MG63 (cell line): ENCODE measurements at regions not wholly inside any gene's neighbourhood (a gene's known extent, or its start where the extent isn't known, plus 50 kb on each side); places are given as distances from the start of the nearest gene placed in this dataset.
A peak's percentile ranks its signal among the peaks of the same experiment; 100 is the strongest.

Experiments used
- DNase-seq: peaks from one replicate; pipeline ENCODE4 v3.0.0-alpha.2; 2020
- H3K27me3 ChIP-seq: fragments of 250-450 bp; sonication (Bioruptor Pico); 2 replicates; pipeline ENCODE4 v1.5.1; 2020; ENCODE audit warnings: mild to moderate bottlenecking, moderate library complexity
- H3K36me3 ChIP-seq: fragments of 250-450 bp; sonication (Bioruptor Pico); 2 replicates; pipeline ENCODE4 v1.5.1; 2020; ENCODE audit warnings: mild to moderate bottlenecking, moderate library complexity
- H3K4me3 ChIP-seq: fragments of 250-450 bp; sonication (Bioruptor Pico); 2 replicates; pipeline ENCODE4 v1.5.1; 2020; ENCODE audit warnings: mild to moderate bottlenecking, moderate library complexity
- H3K9me3 ChIP-seq: fragments of 250-450 bp; sonication (Bioruptor Pico); 2 replicates; pipeline ENCODE4 v1.5.1; 2020; ENCODE audit warnings: mild to moderate bottlenecking, moderate library complexity

GRCh38 chr13:61761690-61762089, 346.0 kb upstream of the PCDH20 start:
- H3K4me3 ChIP-seq = no peak overlapping the region
- no peaks in the 10 kb centered on the region for H3K36me3 ChIP-seq
- H3K27me3 ChIP-seq = no peaks in the 10 kb centered on the region
- no peaks in the 10 kb centered on the region for H3K9me3 ChIP-seq
- no peak for DNase-seq

GRCh38 chr13:61760102-61760501, 344.5 kb upstream of the PCDH20 start:
- H3K4me3 ChIP-seq = no peak overlapping the region
- H3K27me3 ChIP-seq = no peaks in the 10 kb centered on the region
- H3K9me3 ChIP-seq = no peaks in the 10 kb centered on the region
- no peak for DNase-seq
- no peaks in the 10 kb centered on the region for H3K36me3 ChIP-seq

DNA sequence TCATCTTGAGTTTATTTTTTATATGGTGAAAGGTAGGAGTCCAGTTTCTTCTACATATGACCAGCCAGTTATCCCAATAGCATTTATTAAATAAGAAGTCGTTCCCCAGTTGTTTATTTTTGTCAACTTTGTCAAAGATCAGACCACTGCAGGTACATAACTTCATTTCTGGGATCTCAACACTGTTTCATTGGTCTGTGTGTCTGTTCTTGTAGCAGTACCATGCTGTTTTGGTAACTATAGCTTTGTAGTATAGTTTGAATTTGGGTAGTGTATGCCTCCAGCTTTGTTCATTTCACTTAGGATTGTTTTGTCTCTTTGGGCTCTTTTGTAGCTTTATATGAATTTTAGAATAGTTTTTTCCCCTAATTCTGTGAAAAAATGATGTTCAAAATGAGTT, 340.4 kb upstream of the PCDH20 start:
- DNase-seq = no peak
- H3K9me3 ChIP-seq = no peaks in the 10 kb centered on the region
- no peaks in the 10 kb centered on the region for H3K36me3 ChIP-seq
- H3K4me3 ChIP-seq = no peak overlapping the region
- no peaks in the 10 kb centered on the region for H3K27me3 ChIP-seq

GRCh38 chr13:61751039-61751438, 335.4 kb upstream of the PCDH20 start:
- Histone ChIP-seq H3K9me3 (no peaks in the 10 kb centered on the region), H3K27me3 (no peaks in the 10 kb centered on the region), H3K4me3 (no peak overlapping the region), H3K36me3 (no peaks in the 10 kb centered on the region)
- DNase-seq = no peak

GRCh38 chr13:61738236-61738750, 322.6 kb upstream of the PCDH20 start:
- no peaks in the 10 kb centered on the region for H3K36me3 ChIP-seq
- no peak overlapping the region for H3K4me3 ChIP-seq
- no peaks in the 10 kb centered on the region for H3K9me3 ChIP-seq
- no peaks in the 10 kb centered on the region for H3K27me3 ChIP-seq
- DNase-seq = no peak

DNA sequence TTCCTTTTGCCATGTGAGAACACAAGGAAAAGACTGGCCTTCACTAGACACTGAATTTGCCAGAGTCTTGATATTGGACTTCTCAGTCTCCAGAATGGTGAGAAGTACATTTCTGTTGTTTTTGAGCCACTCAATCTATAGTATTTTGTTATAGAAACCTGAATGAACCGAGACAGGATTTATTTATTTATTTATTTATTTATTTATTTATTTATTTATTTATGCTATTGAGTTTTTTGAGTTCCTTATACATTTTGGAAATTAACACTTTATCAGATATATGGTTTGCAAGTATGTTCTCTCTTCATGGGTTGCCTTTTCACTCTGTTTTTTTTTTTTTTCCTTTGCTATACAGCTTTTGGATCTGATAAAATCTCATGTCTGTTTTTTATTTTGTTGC, 319.0 kb upstream of the PCDH20 start:
- H3K36me3 ChIP-seq = no peaks in the 10 kb centered on the region
- DNase-seq = no peak
- no peaks in the 10 kb centered on the region for H3K27me3 ChIP-seq
- H3K9me3 ChIP-seq = no peaks in the 10 kb centered on the region
- no peak overlapping the region for H3K4me3 ChIP-seq

- Histone ChIP-seq H3K27me3 (no peaks in the 10 kb centered on the region), H3K36me3 (no peaks in the 10 kb centered on the region), H3K9me3 (no peaks in the 10 kb centered on the region), H3K4me3 (no peak overlapping the region)
- peak; percentile 5 for DNase-seq
Observed at GRCh38 chr13:61728471-61728870, 312.8 kb upstream of the PCDH20 start.

GRCh38 chr13:61727767-61728166, 312.1 kb upstream of the PCDH20 start:
- H3K4me3 ChIP-seq = no peak overlapping the region
- no peaks in the 10 kb centered on the region for H3K36me3 ChIP-seq
- no peaks in the 10 kb centered on the region for H3K9me3 ChIP-seq
- no peaks in the 10 kb centered on the region for H3K27me3 ChIP-seq
- DNase-seq = no peak

DNA sequence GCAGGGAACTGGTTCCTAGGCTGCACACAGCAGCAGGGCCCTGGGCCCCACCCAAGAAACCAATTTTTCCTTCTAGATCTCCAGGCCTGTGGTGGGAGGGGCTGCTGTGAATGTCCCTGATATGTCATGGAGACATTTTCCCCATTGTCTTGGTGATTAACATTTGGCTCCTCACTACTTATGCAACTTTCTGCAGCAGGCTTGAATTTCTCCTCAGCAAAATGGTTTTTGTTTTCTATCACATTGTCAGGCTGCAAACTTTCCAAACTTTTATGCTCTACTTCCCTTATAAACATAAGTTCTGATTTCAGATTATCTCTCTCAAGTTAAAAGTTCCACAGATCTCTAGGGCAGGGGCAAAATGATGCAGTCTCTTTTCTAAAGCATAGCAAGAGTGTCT, 310.2 kb upstream of the PCDH20 start:
- no peaks in the 10 kb centered on the region for H3K36me3 ChIP-seq
- H3K4me3 ChIP-seq = no peak overlapping the region
- H3K9me3 ChIP-seq = no peaks in the 10 kb centered on the region
- no peaks in the 10 kb centered on the region for H3K27me3 ChIP-seq
- no peak for DNase-seq

DNA sequence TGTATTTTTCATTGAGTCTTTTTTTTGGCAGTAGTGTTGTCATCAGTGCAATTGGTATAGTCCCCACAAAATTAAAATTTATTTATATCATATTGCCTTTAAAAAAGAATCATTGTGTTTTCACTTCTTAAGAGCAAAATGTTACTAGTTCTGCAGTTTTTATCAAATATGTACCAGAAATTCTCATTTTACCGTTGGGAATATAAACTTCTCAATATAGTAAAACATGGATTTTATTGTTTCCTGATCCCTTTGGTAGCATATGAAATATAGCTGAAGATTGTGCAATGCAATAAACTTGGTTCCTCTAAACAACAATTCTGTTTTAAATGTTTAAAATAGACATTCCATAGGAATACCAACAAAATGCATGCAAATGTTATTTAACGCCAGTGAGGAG, 306.5 kb upstream of the PCDH20 start:
- H3K9me3 ChIP-seq = no peaks in the 10 kb centered on the region
- DNase-seq = no peak
- no peaks in the 10 kb centered on the region for H3K36me3 ChIP-seq
- no peak overlapping the region for H3K4me3 ChIP-seq
- no peaks in the 10 kb centered on the region for H3K27me3 ChIP-seq

- no peak overlapping the region for H3K4me3 ChIP-seq
- DNase-seq = no peak
- no peaks in the 10 kb centered on the region for H3K9me3 ChIP-seq
- no peaks in the 10 kb centered on the region for H3K36me3 ChIP-seq
- no peaks in the 10 kb centered on the region for H3K27me3 ChIP-seq
Observed at GRCh38 chr13:61712621-61713020, 297.0 kb upstream of the PCDH20 start.

- H3K4me3 ChIP-seq = no peak overlapping the region
- no peaks in the 10 kb centered on the region for H3K36me3 ChIP-seq
- no peak for DNase-seq
- H3K27me3 ChIP-seq = no peaks in the 10 kb centered on the region
- H3K9me3 ChIP-seq = no peaks in the 10 kb centered on the region
Observed at GRCh38 chr13:61709258-61709657, 293.6 kb upstream of the PCDH20 start.

- no peak for DNase-seq
- Histone ChIP-seq H3K4me3 (no peak overlapping the region), H3K9me3 (no peaks in the 10 kb centered on the region), H3K36me3 (no peaks in the 10 kb centered on the region), H3K27me3 (no peaks in the 10 kb centered on the region)
Observed at GRCh38 chr13:61706899-61707298, 291.2 kb upstream of the PCDH20 start.

GRCh38 chr13:61700620-61701019, 285.0 kb upstream of the PCDH20 start:
- DNase-seq = no peak
- H3K4me3 ChIP-seq = no peak overlapping the region
- H3K9me3 ChIP-seq = no peaks in the 10 kb centered on the region
- no peaks in the 10 kb centered on the region for H3K36me3 ChIP-seq
- H3K27me3 ChIP-seq = no peaks in the 10 kb centered on the region

DNA sequence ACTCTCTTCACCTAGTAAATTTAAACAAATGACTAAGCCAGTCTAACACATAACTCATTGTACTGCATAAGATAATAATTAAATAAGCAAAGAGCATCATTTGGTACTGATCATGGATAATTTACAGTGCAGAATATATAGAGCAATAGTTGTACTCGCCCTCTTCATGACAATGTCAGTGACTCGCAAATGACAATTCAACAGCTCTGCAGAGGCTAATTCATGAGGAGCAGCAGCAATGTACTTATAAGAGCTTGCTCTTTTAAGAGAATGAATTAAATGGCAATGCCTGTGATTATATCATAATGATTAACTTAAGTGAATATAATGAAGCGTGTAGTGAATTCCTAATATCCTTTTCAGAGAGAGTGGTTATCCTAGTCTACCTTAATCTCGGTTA, 284.5 kb upstream of the PCDH20 start:
- Histone ChIP-seq H3K9me3 (no peaks in the 10 kb centered on the region), H3K27me3 (no peaks in the 10 kb centered on the region), H3K4me3 (no peak overlapping the region), H3K36me3 (no peaks in the 10 kb centered on the region)
- DNase-seq = no peak

DNA sequence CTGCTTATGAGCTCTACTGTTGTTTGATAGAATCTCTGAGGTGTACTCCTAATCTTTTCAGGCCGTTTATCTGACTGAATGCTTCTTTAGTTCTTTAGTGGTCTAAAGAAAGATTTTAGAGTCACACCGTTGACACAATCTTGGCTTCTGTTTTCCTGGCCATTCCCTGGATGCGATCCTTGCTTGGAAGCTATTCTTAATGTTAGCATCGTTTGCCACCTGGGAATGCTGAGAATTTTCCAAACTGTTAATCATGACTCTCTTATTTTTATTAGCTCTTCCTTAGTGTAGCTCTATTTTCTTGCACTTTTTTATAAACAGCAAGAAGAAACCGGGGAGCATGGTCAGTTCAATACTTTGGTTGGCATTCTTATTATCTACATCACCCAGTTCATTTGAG, 281.0 kb upstream of the PCDH20 start:
- Histone ChIP-seq H3K9me3 (no peaks in the 10 kb centered on the region), H3K36me3 (no peaks in the 10 kb centered on the region), H3K27me3 (no peaks in the 10 kb centered on the region), H3K4me3 (no peak overlapping the region)
- DNase-seq = no peak

GRCh38 chr13:61695147-61695546, 279.5 kb upstream of the PCDH20 start:
- H3K9me3 ChIP-seq = no peaks in the 10 kb centered on the region
- H3K4me3 ChIP-seq = no peak overlapping the region
- no peaks in the 10 kb centered on the region for H3K36me3 ChIP-seq
- H3K27me3 ChIP-seq = no peaks in the 10 kb centered on the region
- DNase-seq = no peak

GRCh38 chr13:61692691-61693090, 277.0 kb upstream of the PCDH20 start:
- Histone ChIP-seq H3K36me3 (no peaks in the 10 kb centered on the region), H3K9me3 (no peaks in the 10 kb centered on the region), H3K27me3 (no peaks in the 10 kb centered on the region), H3K4me3 (no peak overlapping the region)
- no peak for DNase-seq

GRCh38 chr13:61685682-61686012, 270.0 kb upstream of the PCDH20 start:
- no peaks in the 10 kb centered on the region for H3K27me3 ChIP-seq
- no peaks in the 10 kb centered on the region for H3K36me3 ChIP-seq
- no peak for DNase-seq
- no peaks in the 10 kb centered on the region for H3K9me3 ChIP-seq
- H3K4me3 ChIP-seq = no peak overlapping the region
